Neuronal stem cell (in vitro differentiated cells): ENCODE measurements at regions not wholly inside any gene's neighbourhood (a gene's known extent, or its start where the extent isn't known, plus 50 kb on each side); places are given as distances from the start of the nearest gene placed in this dataset.

Experiments used
- DNase-seq: peaks from one replicate; pipeline ENCODE4 v3.0.0-alpha.2; 2013; ENCODE audit warnings: low spot score
- H2AFZ ChIP-seq: one replicate; pipeline ENCODE4 v1.6.1; 2013; ENCODE audit warnings: mild to moderate bottlenecking, low read length, inconsistent platforms
- H2AK5ac ChIP-seq: 2 replicates; pipeline ENCODE4 v1.6.1; 2013; ENCODE audit warnings: low read depth, mild to moderate bottlenecking, inconsistent platforms, low read length, moderate library complexity, mixed read lengths
- H2BK120ac ChIP-seq: 2 replicates; pipeline ENCODE4 v1.6.1; 2013; ENCODE audit warnings: low read depth, mild to moderate bottlenecking, inconsistent platforms, low read length, moderate library complexity, mixed read lengths
- H2BK12ac ChIP-seq: one replicate; pipeline ENCODE4 v1.6.1; 2013; ENCODE audit warnings: low read length, inconsistent platforms
- H2BK15ac ChIP-seq: 2 replicates; pipeline ENCODE4 v1.6.1; 2013; ENCODE audit warnings: mild to moderate bottlenecking, low read length, inconsistent platforms, mixed read lengths
- H2BK5ac ChIP-seq: one replicate; pipeline ENCODE4 v1.6.1; 2013; ENCODE audit warnings: inconsistent platforms, mild to moderate bottlenecking, low read length, moderate library complexity
- H3K14ac ChIP-seq: one replicate; pipeline ENCODE4 v1.6.1; 2013; ENCODE audit warnings: low read length, inconsistent platforms
- H3K18ac ChIP-seq: 2 replicates; pipeline ENCODE4 v1.6.1; 2013; ENCODE audit warnings: low read length, inconsistent platforms
- H3K23ac ChIP-seq: 2 replicates; pipeline ENCODE4 v1.6.1; 2013; ENCODE audit warnings: low read depth, mild to moderate bottlenecking, mixed read lengths, low read length, inconsistent platforms; ENCODE audit not compliant: poor library complexity
- H3K27ac ChIP-seq: replicated peaks from 3 replicates; pipeline ENCODE4 v1.5.1; 2013; ENCODE audit warnings: low read length, inconsistent platforms
- H3K27me3 ChIP-seq, 3 experiments: 2 replicates each; pipeline ENCODE4 v1.6.1; 2013; ENCODE audit warnings: low read length in 3 of 3, mild to moderate bottlenecking in 2 of 3, inconsistent platforms in 1 of 3, low read depth in 1 of 3, mixed read lengths in 1 of 3, moderate library complexity in 1 of 3; ENCODE audit not compliant: control insufficient read depth in 3 of 3, insufficient read depth in 3 of 3
- H3K36me3 ChIP-seq, 2 donors: replicated peaks in 1 of 2; 2 replicates each; pipeline ENCODE4 v1.6.1; 2013; ENCODE audit warnings: low read length in 2 of 2; ENCODE audit not compliant: control insufficient read depth in 2 of 2, insufficient read depth in 2 of 2
- H3K4ac ChIP-seq: 2 replicates; pipeline ENCODE4 v1.6.1; 2013; ENCODE audit warnings: inconsistent platforms, mild to moderate bottlenecking, low read length, moderate library complexity
- H3K4me1 ChIP-seq, 2 donors: 1 replicate in 1 of 2; 2 replicates in 1 of 2; pipeline ENCODE4 v1.6.1; 2013; ENCODE audit warnings: low read length in 2 of 2, low read depth in 1 of 2; ENCODE audit not compliant: control insufficient read depth in 2 of 2, insufficient read depth in 1 of 2
- H3K4me2 ChIP-seq: one replicate; pipeline ENCODE4 v1.6.1; 2013; ENCODE audit warnings: mild to moderate bottlenecking, low read length, inconsistent platforms; ENCODE audit not compliant: insufficient read depth, poor library complexity, severe bottlenecking
- H3K4me3 ChIP-seq, 2 donors: 2 replicates each; pipeline ENCODE4 v1.5.1; 2013; ENCODE audit warnings: low read length in 2 of 2, mild to moderate bottlenecking in 2 of 2, inconsistent platforms in 1 of 2, moderate library complexity in 1 of 2
- H3K79me1 ChIP-seq: one replicate; pipeline ENCODE4 v1.6.1; 2013; ENCODE audit warnings: low read depth, mild to moderate bottlenecking, inconsistent platforms, low read length, moderate library complexity
- H3K9ac ChIP-seq: one replicate; pipeline ENCODE4 v1.6.1; 2013; ENCODE audit warnings: mild to moderate bottlenecking, low read depth, low read length, inconsistent platforms; ENCODE audit not compliant: poor library complexity
- H3K9me3 ChIP-seq, 2 donors: replicated peaks in 1 of 2; 2 replicates each; pipeline versions ENCODE3 to v1.6.1; 2013; ENCODE audit warnings: low read length in 2 of 2, mild to moderate bottlenecking in 2 of 2, inconsistent platforms in 1 of 2, low read depth in 1 of 2, mixed read lengths in 1 of 2, moderate library complexity in 1 of 2; ENCODE audit not compliant: control insufficient read depth in 2 of 2, insufficient read depth in 1 of 2
- H4K8ac ChIP-seq: one replicate; pipeline ENCODE4 v1.6.1; 2013; ENCODE audit warnings: low read depth, mild to moderate bottlenecking, inconsistent platforms, low read length, moderate library complexity
- H4K91ac ChIP-seq: one replicate; pipeline ENCODE4 v1.6.1; 2013; ENCODE audit warnings: low read length, low read depth, mild to moderate bottlenecking, inconsistent platforms; ENCODE audit not compliant: poor library complexity
- WGBS, 2 donors: extraction: QIAGEN DNeasy Blood & Tissue Kit; methylation state at CpG; one replicate each; pipeline ENCODE4 v1.1.7; 2013; ENCODE audit warnings: missing lambda C conversion rate in 2 of 2, mixed read lengths in 1 of 2; ENCODE audit not compliant: insufficient read length in 2 of 2, insufficient replicate concordance in 1 of 2; ENCODE audit errors: extremely low coverage in 2 of 2; 5-methylcytosine and 5-hydroxymethylcytosine counted together

DNA sequence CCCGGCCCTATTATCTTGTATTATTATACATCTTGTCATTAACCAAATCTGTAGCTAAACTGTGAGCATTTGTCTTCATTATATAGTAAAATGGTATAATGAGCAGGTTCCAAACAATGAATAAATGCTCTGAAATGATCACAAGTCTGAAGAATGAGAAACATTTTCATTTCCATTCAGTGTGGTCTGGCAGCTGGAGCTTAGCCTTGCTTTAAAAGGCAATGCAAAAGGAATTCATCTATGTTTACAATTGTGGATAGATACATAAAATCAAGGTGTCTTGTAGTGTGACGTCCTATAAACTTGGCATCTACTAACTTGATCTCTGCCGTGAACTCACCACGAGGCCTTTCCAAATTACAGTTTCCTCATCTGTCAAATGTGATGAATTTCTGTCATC is 168.3 kb downstream of the RMST start:
- H3K4me1 ChIP-seq, result peaks cover 0 to 4% of the 10 kb centered on the region in 2 donors
- H3K4me3 ChIP-seq, result no peak overlapping the region
- H3K36me3 ChIP-seq, result no peaks in the 10 kb centered on the region
- no CpG with 5 or more reads among the region's 4 CpGs for WGBS, 2 donors
- H2BK15ac ChIP-seq, result no peak overlapping the region
- no peaks in the 10 kb centered on the region for H3K79me1 ChIP-seq
- H3K4ac ChIP-seq, result no peak overlapping the region
- H3K9me3 ChIP-seq, result no peaks in the 10 kb centered on the region
- H2BK120ac ChIP-seq, result no peak overlapping the region
- H3K27me3 ChIP-seq, result no peaks in the 10 kb centered on the region
- H3K14ac ChIP-seq, result no peak overlapping the region
- H3K27ac ChIP-seq, result no peak overlapping the region
- no peak overlapping the region for H4K91ac ChIP-seq
- H2BK12ac ChIP-seq, result no peak overlapping the region
- no peak overlapping the region for H3K18ac ChIP-seq
- no peak overlapping the region for H3K23ac ChIP-seq
- H2AK5ac ChIP-seq, result no peak overlapping the region
- H3K9ac ChIP-seq, result no peak overlapping the region
- H3K4me2 ChIP-seq, result no peak overlapping the region
- no peak for DNase-seq
- no peak overlapping the region for H4K8ac ChIP-seq
- H2BK5ac ChIP-seq, result no peak overlapping the region
- no peak overlapping the region for H2AFZ ChIP-seq

DNA sequence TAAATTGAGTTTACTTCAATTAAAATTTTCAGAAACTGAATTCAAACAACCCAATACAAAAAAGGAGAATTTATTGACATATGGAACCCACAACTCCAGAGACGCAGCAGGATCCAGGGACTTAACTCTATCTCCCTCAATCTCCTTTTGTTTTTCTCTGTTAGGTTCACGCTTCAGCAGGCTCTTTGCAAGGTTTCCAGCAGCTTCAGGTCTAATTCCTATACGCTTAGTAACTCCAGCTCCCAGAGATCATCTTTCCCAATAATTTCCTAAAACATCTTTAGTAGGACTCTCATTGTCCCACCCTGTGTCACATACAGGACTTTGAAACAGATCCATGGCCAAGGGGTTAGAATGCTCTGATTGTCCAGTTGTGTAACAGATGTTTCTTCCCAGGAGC is 175.2 kb downstream of the RMST start:
- H2AFZ ChIP-seq, result no peak overlapping the region

DNA sequence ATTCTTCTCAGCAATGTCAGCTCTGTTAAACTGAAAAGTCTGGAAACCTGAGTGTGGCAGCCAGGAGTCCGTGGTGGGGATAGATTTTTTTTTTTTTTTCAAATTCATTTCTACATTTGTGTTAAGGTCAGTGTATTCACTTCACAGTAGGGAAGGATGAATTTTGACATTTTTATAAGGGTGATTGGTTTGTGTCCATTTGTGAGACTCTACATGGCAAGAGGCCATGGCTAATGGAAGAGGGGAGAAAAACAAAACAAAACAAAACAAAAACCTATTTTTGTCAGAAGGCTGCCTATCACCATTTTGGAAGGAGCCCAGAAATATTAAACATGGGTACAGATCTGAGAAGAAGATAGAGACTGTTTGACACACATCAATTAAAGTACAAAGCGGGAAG is 176.1 kb downstream of the RMST start:
- Histone ChIP-seq H2BK12ac (no peak overlapping the region), H4K91ac (no peak overlapping the region), H2BK15ac (no peak overlapping the region), H3K4me3 (no peak overlapping the region), H3K18ac (no peak overlapping the region), H3K4me2 (no peak overlapping the region), H3K9me3 (no peaks in the 10 kb centered on the region), H3K9ac (no peak overlapping the region), H3K4ac (no peak overlapping the region), H3K27me3 (no peaks in the 10 kb centered on the region), H2BK5ac (no peak overlapping the region), H4K8ac (no peak overlapping the region), H3K79me1 (no peaks in the 10 kb centered on the region), H2AK5ac (no peak overlapping the region), H3K14ac (no peak overlapping the region), H3K27ac (no peak overlapping the region), H2AFZ (no peak overlapping the region), H3K36me3 (no peaks in the 10 kb centered on the region), H3K23ac (no peak overlapping the region), H2BK120ac (no peak overlapping the region), H3K4me1 (peaks cover 0 to 9% of the 10 kb centered on the region in 2 donors)
- WGBS, 2 donors, result no CpG with 5 or more reads among the region's 2 CpGs
- no peak for DNase-seq

More for the DNA sequence above, 175.2 kb downstream of the RMST start:
- H3K9me3 ChIP-seq, result no peaks in the 10 kb centered on the region
- H2BK15ac ChIP-seq, result no peak overlapping the region
- H2AK5ac ChIP-seq, result no peak overlapping the region
- no peak overlapping the region for H2BK5ac ChIP-seq
- no peak overlapping the region for H3K4me2 ChIP-seq
- H4K8ac ChIP-seq, result no peak overlapping the region
- H3K23ac ChIP-seq, result no peak overlapping the region
- H2BK120ac ChIP-seq, result no peak overlapping the region
- DNase-seq, result peak; percentile 46
- no peak overlapping the region for H3K18ac ChIP-seq
- no peak overlapping the region for H3K9ac ChIP-seq
- H3K4ac ChIP-seq, result no peak overlapping the region
- H3K27ac ChIP-seq, result peak overlapping the region; percentile 7
- H3K79me1 ChIP-seq, result no peaks in the 10 kb centered on the region
- H2BK12ac ChIP-seq, result no peak overlapping the region
- no peak overlapping the region for H4K91ac ChIP-seq
- no peak overlapping the region for H3K4me3 ChIP-seq
- no CpG with 5 or more reads among the region's 3 CpGs for WGBS, 2 donors
- no peak overlapping the region for H3K14ac ChIP-seq
- no peaks in the 10 kb centered on the region for H3K27me3 ChIP-seq
- H3K4me1 ChIP-seq, result peaks cover 0 to 9% of the 10 kb centered on the region in 2 donors
- no peaks in the 10 kb centered on the region for H3K36me3 ChIP-seq

DNA sequence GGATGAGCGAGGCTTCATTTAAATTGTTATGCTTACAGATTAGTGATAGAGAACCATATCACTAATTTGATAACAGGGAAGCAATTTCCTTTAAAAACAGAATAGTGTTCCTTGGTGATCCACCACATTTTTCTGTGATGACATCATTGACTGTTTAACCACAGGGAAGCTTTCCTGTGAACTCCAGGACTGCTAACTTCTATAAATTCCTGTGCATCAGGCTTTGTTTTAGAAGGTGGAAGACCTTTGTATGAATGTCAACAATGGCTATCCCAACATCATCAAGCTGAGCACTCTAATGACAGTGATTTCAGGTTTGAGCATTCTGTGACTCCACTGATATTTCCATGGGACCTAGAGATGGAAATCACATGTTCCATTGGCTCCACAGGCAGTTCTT is 177.1 kb downstream of the RMST start:
- Histone ChIP-seq H2BK5ac (no peak overlapping the region), H2BK120ac (no peak overlapping the region), H3K9me3 (no peaks in the 10 kb centered on the region), H3K9ac (no peak overlapping the region), H2AFZ (no peak overlapping the region), H3K36me3 (no peaks in the 10 kb centered on the region), H3K4me2 (no peak overlapping the region), H3K27ac (no peak overlapping the region), H3K4me1 (peaks cover 0 to 9% of the 10 kb centered on the region in 2 donors), H2BK12ac (no peak overlapping the region), H3K79me1 (no peaks in the 10 kb centered on the region), H3K18ac (no peak overlapping the region), H3K23ac (no peak overlapping the region), H4K8ac (no peak overlapping the region), H3K4me3 (no peak overlapping the region), H2BK15ac (no peak overlapping the region), H4K91ac (no peak overlapping the region), H3K27me3 (no peaks in the 10 kb centered on the region), H3K4ac (no peak overlapping the region), H3K14ac (no peak overlapping the region), H2AK5ac (no peak overlapping the region)
- WGBS, 2 donors, result no CpG with 5 or more reads among the region's 1 CpG
- DNase-seq, result no peak
